Mesenchymal stem cell (in vitro differentiated cells and primary cell): ENCODE measurements at regions not wholly inside any gene's neighbourhood (a gene's known extent, or its start where the extent isn't known, plus 50 kb on each side); places are given as distances from the start of the nearest gene placed in this dataset.

Source experiments
- DNase-seq: peaks from one replicate; pipeline ENCODE4 v3.0.0-alpha.2; 2013
- H2AFZ ChIP-seq: one replicate; pipeline ENCODE4 v1.6.1; 2013; ENCODE audit warnings: low read depth, mild to moderate bottlenecking, control low read depth, inconsistent platforms, low read length, moderate library complexity
- H2AK5ac ChIP-seq: 2 replicates; pipeline ENCODE4 v1.6.1; 2013; ENCODE audit warnings: low read length, moderate library complexity, mild to moderate bottlenecking, inconsistent platforms; ENCODE audit not compliant: severe bottlenecking
- H2BK120ac ChIP-seq: one replicate; pipeline ENCODE4 v1.6.1; 2013; ENCODE audit warnings: low read depth, mild to moderate bottlenecking, inconsistent platforms, low read length, moderate library complexity
- H2BK12ac ChIP-seq, 2 experiments: one replicate each; pipeline ENCODE4 v1.6.1; 2013; ENCODE audit warnings: inconsistent platforms in 2 of 2, low read length in 2 of 2, mild to moderate bottlenecking in 2 of 2, moderate library complexity in 2 of 2, control low read depth in 1 of 2
- H2BK15ac ChIP-seq: one replicate; pipeline ENCODE4 v1.6.1; 2013; ENCODE audit warnings: mild to moderate bottlenecking, low read depth, inconsistent platforms; ENCODE audit not compliant: poor library complexity, severe bottlenecking
- H2BK5ac ChIP-seq: 2 replicates; pipeline ENCODE4 v1.6.1; 2013; ENCODE audit warnings: low read depth, mild to moderate bottlenecking, low read length, control low read depth, inconsistent platforms; ENCODE audit not compliant: poor library complexity, severe bottlenecking
- H3K14ac ChIP-seq, 2 experiments: one replicate each; pipeline ENCODE4 v1.6.1; 2013; ENCODE audit warnings: inconsistent platforms in 2 of 2, low read length in 2 of 2, control low read depth in 1 of 2, mild to moderate bottlenecking in 1 of 2, moderate library complexity in 1 of 2
- H3K18ac ChIP-seq, 2 experiments: one replicate each; pipeline ENCODE4 v1.6.1; 2013; ENCODE audit warnings: inconsistent platforms in 2 of 2, low read length in 2 of 2, control low read depth in 1 of 2, low read depth in 1 of 2, mild to moderate bottlenecking in 1 of 2
- H3K23ac ChIP-seq, 2 experiments: one replicate each; pipeline ENCODE4 v1.6.1; 2013; ENCODE audit warnings: inconsistent platforms in 2 of 2, low read length in 2 of 2, mild to moderate bottlenecking in 2 of 2, moderate library complexity in 2 of 2, control low read depth in 1 of 2
- H3K27ac ChIP-seq: 2 replicates; pipeline ENCODE4 v1.5.1; 2013; ENCODE audit warnings: mild to moderate bottlenecking, moderate library complexity, low read length, control low read depth, inconsistent platforms; ENCODE audit not compliant: poor library complexity, severe bottlenecking
- H3K27me3 ChIP-seq, 2 experiments: 2 replicates each; pipeline versions ENCODE4 v1.6.1 to v1.7.0; 2013; ENCODE audit warnings: low read length in 2 of 2, mild to moderate bottlenecking in 2 of 2, moderate library complexity in 2 of 2, control low read depth in 1 of 2, inconsistent platforms in 1 of 2; ENCODE audit not compliant: control insufficient read depth in 1 of 2, insufficient read depth in 1 of 2
- H3K36me3 ChIP-seq, 2 experiments: 2 replicates each; pipeline versions ENCODE4 v1.6.1 to v1.7.0; 2013; ENCODE audit warnings: low read length in 2 of 2, control low read depth in 1 of 2, inconsistent platforms in 1 of 2, low read depth in 1 of 2, mild to moderate bottlenecking in 1 of 2; ENCODE audit not compliant: insufficient read depth in 2 of 2, control insufficient read depth in 1 of 2
- H3K4ac ChIP-seq, 2 experiments: one replicate each; pipeline ENCODE4 v1.6.1; 2013; ENCODE audit warnings: inconsistent platforms in 2 of 2, low read length in 2 of 2, mild to moderate bottlenecking in 2 of 2, moderate library complexity in 2 of 2, control low read depth in 1 of 2, low read depth in 1 of 2
- H3K4me1 ChIP-seq: 2 replicates; pipeline ENCODE4 v1.6.1; 2013; ENCODE audit warnings: low read depth, low read length, control low read depth; ENCODE audit not compliant: control insufficient read depth, insufficient read depth
- H3K4me2 ChIP-seq: 2 replicates; pipeline ENCODE4 v1.6.1; 2013; ENCODE audit warnings: low read length, mild to moderate bottlenecking, inconsistent platforms; ENCODE audit not compliant: poor library complexity, severe bottlenecking
- H3K4me3 ChIP-seq, 2 experiments: 2 replicates each; pipeline versions ENCODE4 v1.5.1 to v1.7.0; 2013; ENCODE audit warnings: low read length in 2 of 2, mild to moderate bottlenecking in 2 of 2, control low read depth in 1 of 2, low read depth in 1 of 2; ENCODE audit not compliant: insufficient read depth in 1 of 2
- H3K79me1 ChIP-seq: replicated peaks from 2 replicates; pipeline ENCODE4 v1.6.1; 2013; ENCODE audit warnings: mild to moderate bottlenecking, control low read depth, low read length, inconsistent platforms; ENCODE audit not compliant: poor library complexity, severe bottlenecking
- H3K9ac ChIP-seq: 2 replicates; pipeline ENCODE4 v1.7.0; 2013; ENCODE audit warnings: mild to moderate bottlenecking, low read length, moderate library complexity
- H3K9me3 ChIP-seq: 2 replicates; pipeline ENCODE4 v1.7.0; 2013; ENCODE audit warnings: mild to moderate bottlenecking, low read length; ENCODE audit not compliant: control insufficient read depth
- H4K8ac ChIP-seq: one replicate; pipeline ENCODE4 v1.6.1; 2013; ENCODE audit warnings: inconsistent platforms, mild to moderate bottlenecking, low read length, moderate library complexity
- H4K91ac ChIP-seq: one replicate; pipeline ENCODE4 v1.6.1; 2013; ENCODE audit warnings: mild to moderate bottlenecking, low read length, inconsistent platforms
- WGBS: methylation state at CpG from one replicate; pipeline ENCODE4 v1.1.7; 2013; ENCODE audit warnings: mixed read lengths; 5-methylcytosine and 5-hydroxymethylcytosine counted together

GRCh38 chr9:73689051-73689870 is 537.6 kb downstream of the ANXA1 start:
- no peak overlapping the region for H3K18ac ChIP-seq
- H2BK12ac ChIP-seq = no peak overlapping the region
- H3K4me3 ChIP-seq = no peak overlapping the region
- H3K4ac ChIP-seq = no peak overlapping the region
- H3K4me1 ChIP-seq = peaks cover 2% of the 10 kb centered on the region
- H4K8ac ChIP-seq = no peak overlapping the region
- no peak overlapping the region for H2BK120ac ChIP-seq
- no peak for DNase-seq
- no peaks in the 10 kb centered on the region for H3K36me3 ChIP-seq
- no peak overlapping the region for H2AFZ ChIP-seq
- no peak overlapping the region for H3K27ac ChIP-seq
- no peak overlapping the region for H3K23ac ChIP-seq
- no peak overlapping the region for H4K91ac ChIP-seq
- H3K14ac ChIP-seq = no peak overlapping the region
- no peaks in the 10 kb centered on the region for H3K79me1 ChIP-seq
- WGBS = 86% methylated on average over 4 of the region's 5 CpGs
- H3K4me2 ChIP-seq = no peak overlapping the region
- no peaks in the 10 kb centered on the region for H3K9me3 ChIP-seq
- H3K27me3 ChIP-seq = no peaks in the 10 kb centered on the region
- no peak overlapping the region for H3K9ac ChIP-seq
- H2BK15ac ChIP-seq = no peak overlapping the region
- H2BK5ac ChIP-seq = no peak overlapping the region
- H2AK5ac ChIP-seq = no peak overlapping the region

DNA sequence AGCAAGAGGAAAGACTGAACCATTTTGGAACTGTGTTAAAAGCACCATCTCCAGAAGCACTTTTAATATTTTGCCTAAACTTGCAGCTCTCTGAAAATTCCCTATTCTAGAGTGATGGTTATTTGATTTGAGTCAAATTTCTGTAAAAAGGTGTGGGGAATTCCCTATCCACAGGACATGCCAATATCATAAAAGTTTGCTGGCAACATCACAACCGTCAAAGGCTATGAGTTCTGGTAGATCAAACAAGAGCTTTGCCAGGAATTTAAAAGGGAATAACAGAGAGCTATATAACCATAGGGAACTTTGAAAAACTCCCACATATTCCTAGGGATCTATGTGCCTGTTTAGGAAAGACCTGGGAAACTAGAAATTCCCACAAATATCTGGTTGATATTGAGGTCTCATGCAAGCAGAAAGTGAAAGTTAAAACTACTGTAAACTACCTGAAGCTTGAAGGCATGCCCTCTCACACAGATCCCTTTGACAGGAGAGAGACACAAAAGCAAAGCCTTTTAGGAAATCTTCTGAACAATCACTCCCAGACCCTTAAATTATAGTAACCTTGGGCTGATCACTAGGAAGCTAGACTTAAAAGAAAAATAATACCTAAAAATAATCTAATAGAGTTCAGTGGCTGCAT is 549.9 kb downstream of the ANXA1 start:
- Histone ChIP-seq H2AFZ (no peak overlapping the region), H4K91ac (no peak overlapping the region), H3K79me1 (no peaks in the 10 kb centered on the region), H3K4me1 (no peaks in the 10 kb centered on the region), H3K18ac (no peak overlapping the region), H3K27ac (no peak overlapping the region), H2BK120ac (no peak overlapping the region), H3K4me3 (no peak overlapping the region), H3K23ac (no peak overlapping the region), H3K27me3 (no peaks in the 10 kb centered on the region), H2AK5ac (no peak overlapping the region), H2BK12ac (no peak overlapping the region), H3K9me3 (no peaks in the 10 kb centered on the region), H3K9ac (no peak overlapping the region), H2BK5ac (no peak overlapping the region), H3K36me3 (no peaks in the 10 kb centered on the region), H2BK15ac (no peak overlapping the region), H4K8ac (no peak overlapping the region), H3K4me2 (no peak overlapping the region), H3K4ac (no peak overlapping the region), H3K14ac (no peak overlapping the region)
- no CpG with 5 or more reads among the region's 1 CpG for WGBS
- DNase-seq = no peak

- Histone ChIP-seq H3K36me3 (no peaks in the 10 kb centered on the region), H3K4me1 (no peaks in the 10 kb centered on the region), H3K9me3 (no peaks in the 10 kb centered on the region), H3K4ac (no peak overlapping the region), H2BK15ac (no peak overlapping the region), H3K27me3 (no peaks in the 10 kb centered on the region), H3K79me1 (no peaks in the 10 kb centered on the region), H2AFZ (no peak overlapping the region), H3K4me2 (no peak overlapping the region), H3K9ac (no peak overlapping the region), H3K18ac (no peak overlapping the region), H3K4me3 (no peak overlapping the region), H3K14ac (no peak overlapping the region), H2AK5ac (no peak overlapping the region), H4K8ac (no peak overlapping the region), H2BK120ac (no peak overlapping the region), H3K23ac (no peak overlapping the region), H4K91ac (no peak overlapping the region), H2BK5ac (no peak overlapping the region), H3K27ac (no peak overlapping the region), H2BK12ac (no peak overlapping the region)
- WGBS = no CpG with 5 or more reads among the region's 1 CpG
- peak; percentile 1 for DNase-seq
Observed at GRCh38 chr9:73714294-73714693, 562.6 kb downstream of the ANXA1 start.

- no peak overlapping the region for H2AK5ac ChIP-seq
- H2BK120ac ChIP-seq = no peak overlapping the region
Observed at GRCh38 chr9:73715591-73715990, 563.9 kb downstream of the ANXA1 start.

More at GRCh38 chr9:73715591-73715990, 563.9 kb downstream of the ANXA1 start:
- Histone ChIP-seq H3K14ac (no peak overlapping the region), H3K79me1 (no peaks in the 10 kb centered on the region), H3K23ac (no peak overlapping the region), H2BK5ac (no peak overlapping the region), H4K91ac (no peak overlapping the region), H3K9me3 (no peaks in the 10 kb centered on the region), H3K18ac (no peak overlapping the region), H2BK12ac (no peak overlapping the region), H3K36me3 (no peaks in the 10 kb centered on the region), H3K4me2 (no peak overlapping the region), H3K9ac (no peak overlapping the region), H4K8ac (no peak overlapping the region), H3K27ac (no peak overlapping the region), H3K4me1 (no peaks in the 10 kb centered on the region), H3K4me3 (no peak overlapping the region), H2AFZ (no peak overlapping the region), H3K27me3 (no peaks in the 10 kb centered on the region), H3K4ac (no peak overlapping the region), H2BK15ac (no peak overlapping the region)
- DNase-seq = no peak
- 87% methylated on average over 3 of the region's 3 CpGs for WGBS
